Mucosa of descending colon (tissue), 3 donors: ENCODE measurements at regions not wholly inside any gene's neighbourhood (a gene's known extent, or its start where the extent isn't known, plus 50 kb on each side); places are given as distances from the start of the nearest gene placed in this dataset.
"Not testable (repeated sequence)": the region's sequence is repeated elsewhere in the genome, so short reads cannot be mapped to it uniquely, and the experiment has no call there.

Source experiments
- ATAC-seq: fragments of 200-7000 bp; cut with Tn5 transposase; one replicate; pipeline ENCODE4 v1.9.1; 2020; ENCODE audit warnings: mild to moderate bottlenecking, moderate library complexity
- DNase-seq, 3 donors: peaks; one replicate each; pipeline ENCODE4 v3.0.0-alpha.2; 2020
- H3K36me3 ChIP-seq: fragments of 200-600 bp; one replicate; pipeline ENCODE4 v1.8.0; 2021; ENCODE audit warnings: low read depth, mild to moderate bottlenecking
- H3K4me1 ChIP-seq: fragments of 200-600 bp; one replicate; pipeline ENCODE4 v1.8.0; 2021; ENCODE audit warnings: low read depth, mild to moderate bottlenecking
- H3K4me3 ChIP-seq: fragments of 200-600 bp; one replicate; pipeline ENCODE4 v1.8.0; 2021; ENCODE audit warnings: mild to moderate bottlenecking
- H3K9me3 ChIP-seq: fragments of 200-600 bp; one replicate; pipeline ENCODE4 v1.8.0; 2021; ENCODE audit warnings: mild to moderate bottlenecking
- CTCF ChIP-seq: fragments of 200-600 bp; IDR thresholded peaks from one replicate; pipeline ENCODE4 v1.8.0; 2022; ENCODE audit warnings: antibody characterized with exemption, mild to moderate bottlenecking
- intact Hi-C, 2 donors: fragments of 100-400 bp; cut with DNase I in 1 of 2; cut with micrococcal nuclease in 1 of 2; formaldehyde crosslinking; loops; one replicate each; pipeline versions ENCODE4 v1.11.0 to v1.11.1; 2022; cut with DNase I, micrococcal nuclease
- donor health status: DM: no; HTN: no; CAD: no; lungs with moderate emphysema.
- donor health status: DM: no; HTN: no; CAD: no.
- donor health status: DM: no; HTN: yes; CAD: no.

GRCh38 chr14:97113339-97113738, 316.2 kb downstream of the VRK1 start:
- intact Hi-C loops: no loop called here
- Histone ChIP-seq H3K36me3 (no peaks in the 10 kb centered on the region), H3K4me1 (no peaks in the 10 kb centered on the region), H3K4me3 (no peak overlapping the region), H3K9me3 (no peaks in the 10 kb centered on the region)
- no peak for ATAC-seq
- no peak for TF ChIP-seq CTCF
- DNase-seq: no peak

- DNase-seq (no peak), ATAC-seq (no peak)
- Histone ChIP-seq H3K9me3 (no peaks in the 10 kb centered on the region), H3K4me3 (no peak overlapping the region), H3K4me1 (no peaks in the 10 kb centered on the region), H3K36me3 (no peaks in the 10 kb centered on the region)
- intact Hi-C loops: no loop called here
- no peak for TF ChIP-seq CTCF
Measured at GRCh38 chr14:97116546-97116945, 319.4 kb downstream of the VRK1 start.

- DNase-seq (no peak), ATAC-seq (no peak)
- no peaks in the 10 kb centered on the region for H3K9me3 ChIP-seq
- no peaks in the 10 kb centered on the region for H3K4me1 ChIP-seq
- H3K4me3 ChIP-seq: no peak overlapping the region
- no peak for TF ChIP-seq CTCF
- intact Hi-C loops: no loop called here
- no peaks in the 10 kb centered on the region for H3K36me3 ChIP-seq
Measured at GRCh38 chr14:97117693-97118092, 320.5 kb downstream of the VRK1 start.

- TF ChIP-seq CTCF: no peak
- DNase-seq (no peak), ATAC-seq (no peak)
- no peaks in the 10 kb centered on the region for H3K4me1 ChIP-seq
- intact Hi-C loops: no loop called here
- H3K9me3 ChIP-seq: no peaks in the 10 kb centered on the region
- no peaks in the 10 kb centered on the region for H3K36me3 ChIP-seq
- H3K4me3 ChIP-seq: no peak overlapping the region
Measured at GRCh38 chr14:97120204-97120603, 323.0 kb downstream of the VRK1 start.

- no peaks in the 10 kb centered on the region for H3K36me3 ChIP-seq
- H3K9me3 ChIP-seq: no peaks in the 10 kb centered on the region
- TF ChIP-seq CTCF: no peak
- DNase-seq (peak in 1 of 3 donors; percentile 6), ATAC-seq (no peak)
- intact Hi-C loops: no loop called here
- no peaks in the 10 kb centered on the region for H3K4me1 ChIP-seq
- H3K4me3 ChIP-seq: no peak overlapping the region
Measured at GRCh38 chr14:97120611-97121031, 323.4 kb downstream of the VRK1 start.

GRCh38 chr14:97129639-97130038, 332.5 kb downstream of the VRK1 start:
- no peak overlapping the region for H3K4me3 ChIP-seq
- H3K36me3 ChIP-seq: no peaks in the 10 kb centered on the region
- no peaks in the 10 kb centered on the region for H3K4me1 ChIP-seq
- no peak for DNase-seq
- ATAC-seq: no peak
- intact Hi-C loops: no loop called here
- no peak for TF ChIP-seq CTCF
- H3K9me3 ChIP-seq: no peaks in the 10 kb centered on the region

GRCh38 chr14:97135847-97136246, 338.7 kb downstream of the VRK1 start:
- ATAC-seq, DNase-seq, H3K4me3 ChIP-seq, H3K9me3 ChIP-seq, H3K36me3 ChIP-seq, intact Hi-C loops, H3K4me1 ChIP-seq: not testable (repeated sequence)
